HG03095 (cell line): ENCODE measurements at regions not wholly inside any gene's neighbourhood (a gene's known extent, or its start where the extent isn't known, plus 50 kb on each side); places are given as distances from the start of the nearest gene placed in this dataset.
"Not testable (repeated sequence)": the region's sequence is repeated elsewhere in the genome, so short reads cannot be mapped to it uniquely, and the experiment has no call there.

ENCODE experiments used
- ATAC-seq: cut with Tn5 transposase; IDR thresholded peaks from one replicate; pipeline ENCODE4 v1.9.1; 2021; ENCODE audit warnings: moderate library complexity; ENCODE audit not compliant: unreplicated experiment

DNA sequence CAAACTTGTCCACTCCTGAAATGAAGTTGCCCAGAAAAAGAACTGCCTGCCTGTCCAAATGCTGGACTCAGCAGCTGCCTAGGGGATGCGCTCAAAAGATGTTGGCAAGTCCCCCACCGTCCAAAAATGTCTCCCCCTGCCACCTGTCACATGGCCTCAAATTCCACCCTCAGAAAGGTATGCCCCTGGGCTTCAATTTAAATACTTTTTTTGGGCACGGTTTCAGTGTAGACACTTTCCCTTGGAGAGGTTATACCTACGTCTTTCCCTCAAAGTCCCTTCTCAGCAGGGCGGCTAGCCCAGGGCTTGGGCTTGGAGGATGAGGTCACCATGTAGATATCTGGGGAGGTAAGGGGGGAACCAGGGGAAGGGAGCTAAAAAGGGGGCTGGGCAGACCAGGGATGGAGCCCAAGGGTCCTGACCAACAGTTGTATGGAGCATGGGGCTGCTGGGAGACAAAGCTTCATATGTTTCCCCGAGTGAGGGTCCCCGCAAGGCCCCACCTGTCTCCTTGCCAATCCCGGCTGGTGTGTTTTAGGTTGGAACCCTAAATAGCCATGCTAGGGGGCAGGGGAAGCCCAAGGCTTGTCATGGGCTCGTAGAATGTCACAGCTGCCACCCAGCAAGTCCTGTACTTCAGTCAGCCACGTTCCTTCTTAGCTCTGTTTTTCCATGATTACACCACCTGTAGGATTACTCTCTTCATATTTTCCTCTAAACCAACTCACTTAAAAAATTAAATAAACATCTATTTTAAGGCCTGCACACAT, 131.2 kb upstream of the TBX3 start:
- ATAC-seq: no peak

DNA sequence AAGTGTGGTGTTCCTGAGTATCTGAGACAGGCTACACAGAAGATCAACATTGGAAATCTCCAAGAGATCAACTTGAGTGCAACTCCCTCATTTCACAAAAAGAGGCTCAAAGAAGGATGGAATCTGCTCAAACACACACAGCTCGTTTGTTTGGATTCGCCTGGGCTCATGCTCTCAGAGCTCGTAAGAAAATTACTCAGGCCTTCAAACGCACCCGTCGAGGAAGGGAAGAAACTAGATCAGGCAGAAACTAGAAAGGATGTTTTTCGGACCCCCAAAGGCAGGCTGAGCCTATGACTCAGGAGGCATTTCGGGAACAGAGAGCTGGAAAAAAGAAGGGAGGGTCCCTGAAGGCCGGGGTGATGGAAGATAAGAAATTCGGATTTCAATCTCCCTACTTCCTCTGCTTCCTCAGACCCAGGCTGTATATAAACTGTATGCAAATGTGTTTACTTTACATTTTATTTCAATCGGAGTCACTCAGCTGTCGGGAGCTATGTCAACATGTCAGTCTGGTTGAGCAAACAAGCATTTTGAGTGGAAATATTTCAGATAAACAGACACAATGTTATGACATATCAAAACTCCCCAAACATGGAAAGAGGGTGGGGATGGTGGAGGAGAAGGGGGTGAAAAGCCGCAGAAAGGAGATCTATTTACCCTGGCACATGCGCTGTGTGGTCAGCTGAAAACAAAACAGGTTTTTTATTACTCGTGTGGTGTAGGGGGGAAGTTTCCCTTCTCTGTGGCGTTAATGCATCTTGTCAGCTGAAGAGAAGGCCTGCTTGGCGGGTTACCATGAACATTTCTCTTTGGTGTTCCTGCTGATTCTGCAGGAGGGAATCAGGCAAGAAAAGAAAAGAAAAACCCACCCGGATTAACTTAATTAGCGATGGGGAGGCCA, 129.1 kb upstream of the TBX3 start:
- ATAC-seq: no peak

DNA sequence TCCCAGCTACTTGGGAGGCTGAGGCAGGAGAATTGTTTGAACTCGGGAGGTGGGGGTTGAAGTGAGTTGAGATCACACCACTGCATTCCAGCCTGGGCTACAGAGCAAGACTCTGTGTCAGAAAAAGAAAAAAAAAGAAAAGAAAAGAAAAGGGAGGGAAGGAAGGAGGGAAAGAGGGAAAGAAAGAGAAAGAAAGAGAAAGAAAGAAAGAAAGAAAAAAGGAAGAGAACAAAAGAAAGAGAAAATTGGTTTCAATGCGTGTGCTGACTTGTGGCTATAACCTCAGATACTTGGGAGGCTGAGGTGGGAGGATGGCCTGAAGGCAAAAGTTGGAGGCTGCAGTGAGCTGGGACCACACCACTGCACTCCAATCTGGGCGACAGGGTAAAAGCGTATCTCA, 128.4 kb upstream of the TBX3 start:
- no peak for ATAC-seq

DNA sequence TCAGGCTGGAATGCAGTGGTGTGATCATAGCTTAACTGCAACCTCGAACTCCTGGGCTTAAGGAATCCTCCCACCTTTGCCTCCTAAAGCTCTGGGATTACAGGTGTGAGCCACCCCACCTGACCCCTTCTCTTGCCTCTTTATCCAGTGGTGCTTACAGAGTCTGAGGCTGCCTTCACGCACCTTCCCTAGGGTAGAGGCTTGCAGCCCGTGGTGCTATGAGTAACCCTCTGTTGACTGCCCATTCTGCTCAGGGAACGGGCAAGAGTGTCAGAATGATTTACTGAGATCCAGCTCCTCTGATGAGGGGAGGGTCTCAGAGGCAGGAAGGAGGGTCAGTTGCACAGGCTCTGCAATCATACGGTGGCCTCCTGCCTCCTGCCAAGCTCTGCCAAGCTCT, 125.1 kb upstream of the TBX3 start:
- ATAC-seq: no peak

DNA sequence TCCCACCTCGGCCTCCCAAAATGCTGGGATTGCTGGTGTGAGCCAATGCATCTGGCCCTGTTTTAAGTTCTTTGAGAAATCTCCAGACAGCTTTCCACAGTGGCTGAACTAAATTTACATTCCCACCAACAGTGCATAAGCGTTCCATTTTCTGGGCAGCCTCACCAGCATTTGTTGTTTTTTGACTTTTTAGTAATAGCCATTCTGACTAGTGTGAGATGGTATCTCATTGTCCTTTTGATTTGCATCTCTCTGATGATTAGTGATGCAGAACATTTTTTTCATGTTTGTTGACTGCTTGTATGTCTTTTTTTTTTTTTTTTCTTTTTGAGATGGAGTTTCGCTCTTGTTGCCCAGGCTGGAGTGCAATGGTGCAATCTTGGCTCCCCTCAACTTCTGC, 117.4 kb upstream of the TBX3 start:
- not testable (repeated sequence) for ATAC-seq

DNA sequence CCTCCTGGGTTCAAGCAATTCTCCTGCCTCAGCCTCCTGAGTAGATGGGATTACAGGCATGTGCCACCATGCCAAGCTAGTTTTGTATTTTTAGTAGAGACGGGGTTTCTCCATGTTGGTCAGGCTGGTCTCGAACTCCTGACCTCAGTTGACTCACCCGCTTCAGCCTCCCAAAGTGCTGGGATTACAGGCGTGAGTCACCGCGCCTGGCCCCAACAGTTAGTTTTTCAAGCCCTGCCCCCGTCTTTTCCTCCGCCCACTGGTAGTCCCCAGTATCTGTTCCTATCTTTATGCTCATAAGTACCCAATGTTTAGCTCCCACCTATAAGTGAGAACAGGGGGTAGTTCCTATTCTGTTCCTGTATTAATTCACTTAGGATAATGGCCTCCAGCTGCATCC, 116.6 kb upstream of the TBX3 start:
- not testable (repeated sequence) for ATAC-seq

DNA sequence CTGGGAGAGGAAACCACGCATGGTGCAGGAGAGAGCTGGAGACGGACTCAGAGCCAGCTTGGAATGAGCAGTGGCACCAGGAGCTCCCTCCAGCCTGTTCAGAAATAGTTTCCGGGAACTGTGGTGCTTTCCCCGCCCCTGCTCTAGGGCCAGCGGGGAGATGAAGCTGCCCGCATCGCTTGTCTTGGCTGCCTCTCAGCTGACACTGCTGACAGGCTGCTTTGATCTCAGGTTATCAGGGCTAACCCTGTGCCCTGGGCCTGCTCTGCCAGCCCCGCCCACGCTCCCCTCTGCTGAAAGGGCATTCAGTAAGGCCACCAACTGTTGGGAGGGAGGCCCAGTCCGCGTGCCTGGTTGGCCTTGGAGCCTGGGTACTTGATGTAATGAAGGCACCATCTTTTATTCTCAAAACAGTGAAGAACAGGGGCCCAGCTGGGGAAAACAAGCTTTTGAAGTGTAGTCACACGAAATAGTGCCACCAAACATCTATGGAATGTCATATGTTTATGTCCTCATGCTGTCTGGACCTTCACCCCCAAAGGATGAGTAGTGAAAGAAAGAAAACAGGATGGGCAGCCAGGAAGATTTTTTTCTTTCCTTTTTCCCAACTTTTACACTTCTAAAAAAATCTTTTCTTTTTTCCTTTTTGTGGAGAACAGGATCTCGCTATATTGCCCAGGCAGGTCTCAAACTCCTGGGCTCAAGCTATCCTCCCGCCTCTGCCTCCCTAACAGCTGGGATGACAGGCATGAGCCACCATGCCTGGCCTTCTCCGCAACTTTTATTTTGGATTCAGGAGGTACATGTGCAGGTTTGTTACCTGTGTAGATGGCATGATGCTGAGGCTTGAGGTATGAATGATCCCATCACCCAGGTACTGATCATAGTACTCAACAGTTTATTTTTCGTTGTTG, 115.9 kb upstream of the TBX3 start:
- no peak for ATAC-seq

DNA sequence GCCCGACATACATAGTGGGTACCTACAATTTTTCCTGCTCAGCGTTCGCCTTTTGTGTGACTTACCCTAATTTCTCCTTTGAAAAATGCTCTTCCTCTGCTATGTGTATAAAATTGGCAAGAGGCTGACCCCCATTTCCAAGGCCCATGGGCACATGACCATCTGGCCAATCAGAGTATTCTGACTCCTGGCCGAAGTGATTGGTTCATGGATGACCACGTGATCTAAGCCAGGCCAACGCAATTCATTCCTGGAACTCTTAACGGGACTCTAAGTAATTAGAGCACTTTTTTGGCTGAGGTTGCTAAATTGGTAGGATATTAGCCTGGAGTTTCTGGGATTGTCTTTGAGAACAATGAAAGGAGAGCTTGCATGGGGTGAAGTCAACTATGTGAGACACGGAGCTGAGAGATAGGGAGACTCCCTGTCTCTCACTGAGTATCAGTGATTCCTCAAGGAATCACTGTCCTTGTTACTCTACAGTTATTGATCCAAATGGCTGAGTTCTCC, 110.1 kb upstream of the TBX3 start:
- no peak for ATAC-seq

DNA sequence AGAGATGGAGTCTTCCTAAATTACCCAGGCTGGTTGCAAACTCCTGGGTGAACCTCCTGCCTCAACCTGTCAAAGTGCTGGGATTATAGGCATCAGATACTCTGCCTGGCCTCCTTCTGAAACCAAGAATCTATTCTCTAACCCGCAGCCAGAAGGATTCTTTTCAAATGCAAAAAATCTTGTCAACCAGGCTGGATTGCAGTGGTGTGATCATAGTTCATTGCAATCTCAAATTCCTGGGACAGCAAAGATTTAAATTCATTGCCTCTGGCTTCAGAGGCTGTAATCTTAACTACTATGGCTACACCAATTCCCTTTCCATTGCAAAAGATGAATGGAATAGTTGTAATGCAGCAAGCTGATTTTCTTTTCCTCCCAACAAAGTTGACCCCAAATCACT, 106.3 kb upstream of the TBX3 start:
- ATAC-seq: no peak

DNA sequence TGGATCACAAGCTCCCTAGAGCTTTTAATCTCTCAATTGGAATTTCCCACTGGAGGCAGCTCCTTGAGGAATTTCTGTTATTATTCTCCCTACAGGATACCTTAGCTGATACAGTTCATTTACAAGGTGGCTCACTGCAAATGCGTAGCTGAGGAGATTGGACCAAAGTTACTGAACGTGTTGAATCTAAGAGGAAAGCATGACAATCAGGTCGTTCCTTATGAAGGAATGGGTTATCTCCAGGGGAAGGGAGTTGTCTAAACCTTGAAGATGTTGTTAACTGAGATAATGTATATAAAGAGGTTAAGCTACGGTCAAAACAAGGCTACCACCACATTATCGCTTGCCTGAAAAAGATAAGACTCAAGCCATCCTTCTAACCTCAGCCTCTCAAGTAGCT, 105.8 kb upstream of the TBX3 start:
- ATAC-seq: no peak

DNA sequence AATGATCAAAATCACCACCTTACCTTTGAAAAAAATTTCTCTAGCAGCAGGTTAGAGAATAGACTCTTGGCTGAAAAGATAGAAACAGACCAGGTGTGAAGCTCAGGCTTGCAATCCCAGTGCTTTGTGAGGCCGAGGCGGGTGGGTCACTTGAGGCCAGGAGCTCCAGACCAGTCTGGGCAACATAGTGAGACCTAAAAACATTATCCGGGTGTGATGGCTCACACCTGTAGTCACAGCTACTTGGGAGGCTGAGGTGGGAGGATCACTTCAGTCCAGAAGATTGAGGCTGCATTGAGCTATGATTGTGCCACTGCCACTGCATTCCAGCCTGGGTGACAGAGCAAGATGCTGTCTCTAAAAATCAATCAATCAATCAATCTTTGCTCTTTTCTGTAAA, 105.3 kb upstream of the TBX3 start:
- no peak for ATAC-seq

DNA sequence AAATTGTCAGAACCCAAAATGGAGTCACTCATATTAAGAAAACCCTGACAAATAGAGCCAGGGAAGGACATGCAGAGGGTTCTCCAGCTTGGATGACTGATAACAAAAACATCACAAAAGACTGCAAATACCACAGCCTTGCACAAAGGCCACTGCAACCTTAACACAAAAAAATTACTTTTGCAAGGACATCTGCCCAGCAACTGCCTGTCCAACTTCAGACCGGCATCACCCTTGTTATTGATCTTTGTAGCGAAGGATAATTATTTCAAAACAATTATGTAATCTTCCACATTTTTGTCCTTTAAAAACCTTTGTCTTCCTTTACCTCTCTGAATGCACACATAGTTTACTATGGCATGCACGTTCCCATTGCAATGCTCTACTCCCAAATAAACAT, 100.6 kb upstream of the TBX3 start:
- ATAC-seq: no peak

DNA sequence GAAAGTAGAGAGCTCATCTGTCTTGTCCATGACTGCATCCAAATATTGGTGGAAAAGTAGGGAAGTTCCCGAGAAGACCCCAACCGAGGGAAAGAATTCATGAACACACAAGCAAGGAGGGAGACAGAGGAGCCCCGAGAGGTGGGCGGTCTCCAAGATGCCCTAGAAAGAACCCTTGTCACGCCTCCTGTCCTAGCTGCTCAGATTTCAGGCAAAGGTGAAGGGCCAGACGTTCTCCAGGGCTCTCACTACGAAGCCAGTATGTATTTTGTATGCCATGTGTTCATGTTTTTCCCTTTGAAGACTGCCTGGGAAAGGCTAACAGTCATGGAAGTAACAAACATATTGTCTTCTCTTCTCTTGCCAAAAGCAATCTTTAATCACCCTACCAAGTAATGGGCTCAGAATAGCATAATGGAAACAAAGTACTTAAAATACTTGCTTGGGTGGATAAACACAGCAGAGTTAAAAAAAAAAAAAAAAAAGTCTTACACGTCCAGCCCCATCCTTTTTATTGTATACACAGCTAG, 99.2 kb upstream of the TBX3 start:
- ATAC-seq: no peak

DNA sequence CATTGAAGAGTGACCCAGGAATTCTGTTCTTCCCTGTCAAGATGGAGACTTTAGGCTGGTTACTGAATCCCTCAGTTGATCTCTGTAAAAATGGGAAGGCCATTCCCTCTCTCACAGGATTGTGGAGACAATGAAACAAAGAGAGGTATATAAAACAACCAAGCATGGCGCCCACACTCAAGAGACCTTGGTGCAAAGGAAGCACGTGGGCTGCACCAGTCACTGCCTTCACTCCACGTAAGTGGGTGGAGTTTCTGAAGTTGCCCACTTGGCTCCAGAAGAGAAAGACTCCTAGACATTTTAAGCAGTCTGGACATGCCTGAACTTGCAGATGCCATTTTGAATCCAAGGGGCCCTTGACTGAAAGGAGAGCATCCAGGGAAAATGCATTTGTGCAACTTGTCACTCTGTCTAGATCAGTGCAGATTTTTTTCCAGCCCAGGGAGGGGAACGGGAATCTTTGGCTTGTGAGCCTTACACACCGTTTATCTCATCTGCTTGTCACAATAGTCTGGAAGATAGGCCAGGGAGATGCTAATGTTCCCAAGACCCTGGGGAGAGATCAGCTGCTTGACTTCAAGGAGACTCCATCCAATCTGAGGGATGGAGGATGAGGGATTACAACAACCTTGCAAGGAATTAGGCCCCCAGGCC, 96.9 kb upstream of the TBX3 start:
- no peak for ATAC-seq

DNA sequence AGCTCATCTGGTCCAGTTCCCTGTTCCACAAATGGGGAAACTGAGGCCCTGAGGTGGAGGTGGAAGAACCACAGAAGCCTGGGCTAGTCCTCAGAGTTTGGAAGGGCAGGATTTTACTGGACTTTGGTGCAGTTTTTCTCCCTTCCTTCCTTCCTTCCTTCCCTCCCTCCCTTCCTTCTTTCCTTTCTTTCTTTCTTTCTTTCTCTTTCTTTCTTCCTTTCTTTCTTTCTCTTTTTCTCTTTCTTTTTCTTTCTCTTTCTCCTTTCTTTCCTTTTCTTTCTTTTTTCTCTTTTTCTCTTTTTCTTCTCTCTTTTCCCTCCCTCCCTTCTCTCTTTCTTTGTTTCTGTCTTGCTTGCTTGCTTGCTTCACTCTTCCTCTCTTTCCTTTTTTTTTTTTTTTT, 95.7 kb upstream of the TBX3 start:
- no peak for ATAC-seq

DNA sequence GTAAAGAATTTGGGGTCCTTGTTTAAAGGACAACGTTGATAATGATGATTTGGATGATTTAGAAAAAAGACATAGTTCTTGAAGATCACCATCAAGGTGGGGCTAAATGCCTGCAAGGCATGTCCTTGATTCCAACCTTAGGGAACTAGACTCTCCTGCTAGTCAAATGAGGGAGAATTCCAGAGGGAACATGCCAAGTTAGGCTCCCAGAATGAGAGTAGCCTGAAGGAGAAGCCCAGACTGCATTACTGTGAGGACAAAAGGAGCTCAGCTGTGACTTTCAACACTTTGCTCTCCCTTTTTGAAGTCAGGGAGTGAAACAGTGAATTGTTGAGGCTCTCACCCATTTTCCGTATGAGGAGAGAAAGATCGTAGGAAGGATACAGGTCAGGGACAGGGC, 95.2 kb upstream of the TBX3 start:
- no peak for ATAC-seq

DNA sequence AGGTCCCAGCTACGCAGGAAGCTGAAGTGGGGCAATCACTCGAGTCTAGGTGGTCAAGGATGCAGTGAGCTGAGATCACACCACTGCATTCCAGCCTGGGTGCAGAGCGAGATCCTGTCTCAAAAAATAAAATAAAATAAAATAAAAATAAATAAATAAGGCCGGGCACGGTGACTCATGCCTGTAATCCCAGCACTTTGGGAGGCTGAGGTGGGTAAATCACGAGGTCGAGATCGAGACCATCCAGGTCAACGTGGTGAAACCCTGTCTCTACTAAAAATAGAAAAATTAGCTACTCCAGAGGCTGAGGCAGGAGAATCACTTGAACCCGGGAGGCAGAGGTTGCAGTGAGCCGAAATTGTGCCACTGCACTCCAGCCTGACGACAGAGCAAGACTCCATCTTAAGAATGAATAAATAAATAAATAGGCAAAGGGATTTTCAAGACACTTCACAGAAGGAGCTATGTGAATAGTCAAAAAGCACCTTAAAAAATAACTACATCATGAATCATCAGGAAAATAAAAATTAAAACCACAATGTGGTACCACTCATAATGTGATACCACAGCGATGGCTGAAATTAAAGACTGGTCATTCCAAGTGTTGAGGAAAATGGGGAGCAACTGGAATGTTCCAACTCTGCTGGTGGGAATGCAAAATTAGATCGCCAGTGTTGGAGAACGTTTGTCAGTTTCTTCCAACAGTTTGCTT, 92.9 kb upstream of the TBX3 start:
- ATAC-seq: no peak

DNA sequence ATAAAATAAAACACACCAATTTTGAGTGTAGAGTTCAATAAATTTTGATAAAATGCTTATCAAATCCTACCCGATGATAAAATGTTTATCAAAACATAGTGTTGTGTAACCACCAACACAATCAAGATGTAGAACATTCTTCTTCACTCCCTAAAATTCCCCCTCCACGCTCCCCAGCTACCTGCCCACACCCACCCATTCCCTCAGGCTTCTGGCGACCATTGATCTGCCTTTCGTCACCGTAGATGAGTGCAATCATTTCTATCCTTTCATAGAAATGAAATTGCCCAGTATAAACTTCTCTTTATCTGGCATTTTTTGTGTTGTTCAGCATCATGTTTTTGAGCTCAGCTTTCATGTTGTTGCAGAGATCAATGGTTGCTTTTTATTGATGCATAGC, 90.7 kb upstream of the TBX3 start:
- ATAC-seq: no peak

DNA sequence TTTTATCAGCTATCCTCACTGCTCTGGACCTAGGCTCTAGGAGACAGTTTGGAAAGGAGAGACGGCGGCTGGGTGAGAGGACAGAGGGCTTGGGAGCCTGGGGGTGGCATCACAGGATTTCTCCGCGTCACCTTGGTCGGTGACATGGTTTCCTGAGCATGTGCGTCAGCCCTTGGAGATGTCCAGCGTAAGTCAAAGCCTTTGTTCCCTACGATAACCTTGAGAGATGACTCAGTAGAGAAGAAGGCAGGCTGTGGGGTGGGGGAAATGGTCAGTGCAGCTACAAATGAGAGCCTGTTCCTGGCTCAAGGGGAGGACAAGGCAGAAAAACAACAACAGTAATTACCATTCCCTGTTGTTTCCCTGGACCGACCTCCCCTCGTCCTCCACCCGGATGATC, 90.2 kb upstream of the TBX3 start:
- ATAC-seq: no peak

DNA sequence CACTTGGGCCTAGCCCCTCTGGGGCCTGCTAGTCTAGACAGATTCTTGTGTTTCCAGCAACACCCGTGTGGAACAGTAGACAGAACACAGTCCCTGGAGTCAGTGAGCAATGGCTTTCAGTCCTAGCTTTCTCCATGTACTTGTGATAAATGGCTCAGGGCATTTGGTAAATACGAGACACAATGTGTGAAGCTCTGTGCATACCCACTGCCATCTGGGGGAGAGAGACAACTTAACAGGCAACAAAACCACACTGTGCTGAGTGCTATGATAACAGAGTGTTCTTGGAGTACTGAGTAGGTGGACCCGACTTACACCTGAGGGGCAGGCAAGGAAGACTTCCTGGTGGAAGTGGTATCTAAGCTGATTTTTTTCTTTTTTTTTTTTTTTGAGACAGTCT, 86.3 kb upstream of the TBX3 start:
- ATAC-seq: no peak
